ENCODE measurements at regions not wholly inside any gene's neighbourhood (a gene's known extent, or its start where the extent isn't known, plus 50 kb on each side); places are given as distances from the start of the nearest gene placed in this dataset.

GRCh38 chr7:94179466-94179865 lies 175.3 kb upstream of the BET1 start (continued):
- TF ChIP-seq TSHZ2 (CRISPR knock-in tag; IDR thresholded peaks at IDR 0.05) (no peak), ZFP30 (CRISPR knock-in tag; IDR thresholded peaks at IDR 0.05) (no peak), ZNF70 (CRISPR knock-in tag; IDR thresholded peaks at IDR 0.05) (no peak), ESRRG (CRISPR knock-in tag; IDR thresholded peaks at IDR 0.05) (no peak), ZNF565 (CRISPR knock-in tag; conservative IDR thresholded peaks at IDR 0.05; ENCODE audit: low read depth) (no peak), ZFP3 (CRISPR knock-in tag; IDR thresholded peaks at IDR 0.05) (no peak), CSDC2 (CRISPR knock-in tag; IDR thresholded peaks at IDR 0.05) (no peak), ZC3H10 (CRISPR knock-in tag; IDR thresholded peaks at IDR 0.05) (no peak), CREB5 (CRISPR knock-in tag; IDR thresholded peaks at IDR 0.05; ENCODE audit: low read depth) (no peak), SNAI2 (CRISPR knock-in tag; IDR thresholded peaks at IDR 0.05) (no peak)

GRCh38 chr7:94182066-94182465 lies 177.9 kb upstream of the BET1 start:
- ATAC-seq, result peak; percentile 46
- TF ChIP-seq ZNF565 (CRISPR knock-in tag; conservative IDR thresholded peaks at IDR 0.05; ENCODE audit: low read depth), result no peak
- TF ChIP-seq PPARA (CRISPR knock-in tag; IDR thresholded peaks at IDR 0.05; ENCODE audit: borderline replicate concordance), result no peak
- no peak for TF ChIP-seq CREB5 (CRISPR knock-in tag; IDR thresholded peaks at IDR 0.05; ENCODE audit: low read depth)
- no peak for TF ChIP-seq BACH2 (CRISPR knock-in tag; IDR thresholded peaks at IDR 0.05; ENCODE audit: borderline replicate concordance)
- TF ChIP-seq CSDC2 (CRISPR knock-in tag; IDR thresholded peaks at IDR 0.05), result no peak
- no peak for TF ChIP-seq ZNF70 (CRISPR knock-in tag; IDR thresholded peaks at IDR 0.05)
- TF ChIP-seq TCF4 (CRISPR knock-in tag; IDR thresholded peaks at IDR 0.05; ENCODE audit: borderline replicate concordance), result no peak
- TF ChIP-seq TOX (CRISPR knock-in tag; IDR thresholded peaks at IDR 0.05; ENCODE audit: borderline replicate concordance), result no peak
- no peak for TF ChIP-seq GLIS3 (CRISPR knock-in tag; IDR thresholded peaks at IDR 0.05)
- TF ChIP-seq ZC3H10 (CRISPR knock-in tag; IDR thresholded peaks at IDR 0.05), result no peak
- no peak for TF ChIP-seq TSHZ2 (CRISPR knock-in tag; IDR thresholded peaks at IDR 0.05)
- TF ChIP-seq POU6F1 (CRISPR knock-in tag; IDR thresholded peaks at IDR 0.05; ENCODE audit: borderline replicate concordance, low read depth), result no peak
- TF ChIP-seq PATZ1 (CRISPR knock-in tag; IDR thresholded peaks at IDR 0.05; ENCODE audit: borderline replicate concordance), result no peak
- no peak for TF ChIP-seq ARNTL (CRISPR knock-in tag; IDR thresholded peaks at IDR 0.05; ENCODE audit: borderline replicate concordance, low read depth)
- TF ChIP-seq ISL1 (CRISPR knock-in tag; IDR thresholded peaks at IDR 0.05), result no peak
- no peak for TF ChIP-seq CSRNP3 (CRISPR knock-in tag; IDR thresholded peaks at IDR 0.05)
- TF ChIP-seq OSR1 (CRISPR knock-in tag; IDR thresholded peaks at IDR 0.05), result no peak
- TF ChIP-seq ZNF8 (CRISPR knock-in tag; IDR thresholded peaks at IDR 0.05), result no peak
- TF ChIP-seq ESRRG (CRISPR knock-in tag; IDR thresholded peaks at IDR 0.05), result no peak

All from SK-N-SH treated with all-trans-retinoic acid at 6 μM for 48 hours (cell line).